T-cell (primary cell): ENCODE measurements at regions not wholly inside any gene's neighbourhood (a gene's known extent, or its start where the extent isn't known, plus 50 kb on each side); places are given as distances from the start of the nearest gene placed in this dataset.

Experiments used
- ATAC-seq, 4 experiments: fragments of 200-7000 bp in 3 of 4; fragments of 150-1000 bp in 1 of 4; cut with Tn5 transposase; replicated peaks in 1 of 4; 1 replicate in 3 of 4; 2 replicates in 1 of 4; pipeline ENCODE4 v1.10.0; 2021; ENCODE audit warnings: moderate library complexity in 3 of 4, mild to moderate bottlenecking in 2 of 4, moderate number of reproducible peaks in 1 of 4
- CTCF ChIA-PET, 2 donors: fragments of 300-600 bp; sonication (Branson Sonifier 250); formaldehyde crosslinking; loops; one replicate each; lab custom pipeline; 2022; ENCODE audit warnings: antibody characterized with exemption in 2 of 2; lab: Charles Lee
- POLR2A ChIA-PET, 2 donors: fragments of 300-600 bp; sonication (Branson Sonifier 250); formaldehyde crosslinking; loops; one replicate each; lab custom pipeline; 2022; ENCODE audit warnings: antibody characterized with exemption in 2 of 2; lab: Charles Lee
- DNase-seq, 35 experiments: peaks; one replicate each; pipeline versions ENCODE4 v3.0.0 to v3.0.0-alpha.2; 2013 to 2023
- H3K27ac ChIP-seq: one replicate; pipeline ENCODE4 v1.5.1; 2013; ENCODE audit warnings: low read length
- H3K27me3 ChIP-seq, 2 experiments: replicated peaks in 1 of 2; 1 replicate in 1 of 2; 2 replicates in 1 of 2; pipeline versions ENCODE4 v1.6.1 to v1.7.0; 2013; ENCODE audit warnings: low read length in 1 of 2, mixed read lengths in 1 of 2; ENCODE audit not compliant: control insufficient read depth in 2 of 2, insufficient read depth in 2 of 2; ENCODE audit errors: extremely low read depth in 1 of 2
- H3K36me3 ChIP-seq, 2 donors: 1 replicate in 1 of 2; 2 replicates in 1 of 2; pipeline versions ENCODE4 v1.6.1 to v1.7.0; 2013; ENCODE audit warnings: low read length in 1 of 2; ENCODE audit not compliant: control insufficient read depth in 2 of 2, insufficient read depth in 1 of 2; ENCODE audit errors: extremely low read depth in 1 of 2
- H3K4me1 ChIP-seq, 2 experiments: 1 replicate in 1 of 2; 2 replicates in 1 of 2; pipeline versions ENCODE4 v1.6.1 to v1.7.0; 2013; ENCODE audit warnings: low read length in 2 of 2, mixed read lengths in 1 of 2; ENCODE audit not compliant: insufficient read depth in 2 of 2, control insufficient read depth in 1 of 2; ENCODE audit errors: extremely low read depth in 1 of 2
- H3K4me3 ChIP-seq, 2 donors: 1 replicate in 1 of 2; 2 replicates in 1 of 2; pipeline versions ENCODE4 v1.5.1 to v1.7.0; 2013; ENCODE audit warnings: mild to moderate bottlenecking in 2 of 2, low read length in 1 of 2, moderate library complexity in 1 of 2; ENCODE audit not compliant: control insufficient read depth in 1 of 2; ENCODE audit errors: extremely low read depth in 1 of 2
- H3K9me3 ChIP-seq: 2 replicates; pipeline ENCODE4 v1.7.0; 2013
- H3K27ac Mint-ChIP-seq, 2 donors: one replicate each; pipeline ENCODE4 v1.8.0; 2020 to 2021; ENCODE audit warnings: mild to moderate bottlenecking in 2 of 2, mixed read lengths in 2 of 2
- H3K27me3 Mint-ChIP-seq, 2 donors: one replicate each; pipeline ENCODE4 v1.8.0; 2021 to 2022; ENCODE audit warnings: mixed read lengths in 2 of 2
- H3K36me3 Mint-ChIP-seq: one replicate; pipeline ENCODE4 v1.8.0; 2021; ENCODE audit warnings: mixed read lengths
- H3K4me1 Mint-ChIP-seq, 3 donors: one replicate each; pipeline ENCODE4 v1.8.0; 2020 to 2022; ENCODE audit warnings: mixed read lengths in 3 of 3, mild to moderate bottlenecking in 1 of 3
- H3K4me3 Mint-ChIP-seq, 3 donors: one replicate each; pipeline ENCODE4 v1.8.0; 2020 to 2022; ENCODE audit warnings: mild to moderate bottlenecking in 3 of 3, mixed read lengths in 3 of 3, moderate library complexity in 3 of 3
- H3K9me3 Mint-ChIP-seq, 3 donors: one replicate each; pipeline ENCODE4 v1.8.0; 2020 to 2022; ENCODE audit warnings: mixed read lengths in 3 of 3
- WGBS: methylation state at CpG from one replicate; pipeline ENCODE4 v1.1.5; 2013; ENCODE audit warnings: missing lambda C conversion rate; ENCODE audit not compliant: insufficient coverage; 5-methylcytosine and 5-hydroxymethylcytosine counted together

- POLR2A ChIA-PET = no interaction called here
- ATAC-seq (no peak), DNase-seq (no peak)
- CTCF ChIA-PET = interaction anchor here in 1 of 2 donors (0.7 kb wide), 1 partner anchor 302 kb away, joined by 3 read pairs; no protein-coding TSS in a partner anchor
- H3K4me1 ChIP-seq = no peaks in the 10 kb centered on the region
- H3K27me3 Mint-ChIP-seq = no peaks in the 10 kb centered on the region
- no peaks in the 10 kb centered on the region for H3K9me3 ChIP-seq
- no peaks in the 10 kb centered on the region for H3K27me3 ChIP-seq
- no peak overlapping the region for H3K4me3 Mint-ChIP-seq
- no peak overlapping the region for H3K27ac Mint-ChIP-seq
- H3K4me3 ChIP-seq = no peak overlapping the region
- H3K4me1 Mint-ChIP-seq = no peaks in the 10 kb centered on the region
- no peak overlapping the region for H3K27ac ChIP-seq
- no peaks in the 10 kb centered on the region for H3K36me3 Mint-ChIP-seq
- WGBS = 69% methylated on average over 2 of the region's 5 CpGs
- no peaks in the 10 kb centered on the region for H3K36me3 ChIP-seq
- no peaks in the 10 kb centered on the region for H3K9me3 Mint-ChIP-seq
Observed at GRCh38 chr9:105089874-105090273, 154.6 kb upstream of the SLC44A1 start.

GRCh38 chr9:105091004-105091640 is 153.3 kb upstream of the SLC44A1 start:
- H3K4me3 Mint-ChIP-seq = no peak overlapping the region
- no peaks in the 10 kb centered on the region for H3K27me3 Mint-ChIP-seq
- H3K27ac ChIP-seq = no peak overlapping the region
- no peak overlapping the region for H3K27ac Mint-ChIP-seq
- POLR2A ChIA-PET = no interaction called here
- ATAC-seq (no peak), DNase-seq (no peak)
- no peaks in the 10 kb centered on the region for H3K27me3 ChIP-seq
- no peaks in the 10 kb centered on the region for H3K9me3 Mint-ChIP-seq
- no CpG with 5 or more reads among the region's 4 CpGs for WGBS
- CTCF ChIA-PET = no interaction called here
- H3K36me3 ChIP-seq = no peaks in the 10 kb centered on the region
- H3K36me3 Mint-ChIP-seq = no peaks in the 10 kb centered on the region
- no peaks in the 10 kb centered on the region for H3K4me1 ChIP-seq
- no peaks in the 10 kb centered on the region for H3K9me3 ChIP-seq
- H3K4me3 ChIP-seq = no peak overlapping the region
- H3K4me1 Mint-ChIP-seq = no peaks in the 10 kb centered on the region

- H3K4me3 Mint-ChIP-seq = no peak overlapping the region
- 64% methylated on average over 1 of the region's 1 CpG for WGBS
- Histone ChIP-seq H3K4me1 (no peaks in the 10 kb centered on the region), H3K9me3 (no peaks in the 10 kb centered on the region), H3K27ac (no peak overlapping the region), H3K27me3 (no peaks in the 10 kb centered on the region), H3K36me3 (no peaks in the 10 kb centered on the region), H3K4me3 (no peak overlapping the region)
- H3K27ac Mint-ChIP-seq = no peak overlapping the region
- H3K36me3 Mint-ChIP-seq = no peaks in the 10 kb centered on the region
- ATAC-seq (no peak), DNase-seq (no peak)
- no peaks in the 10 kb centered on the region for H3K9me3 Mint-ChIP-seq
- CTCF ChIA-PET = no interaction called here
- no peaks in the 10 kb centered on the region for H3K27me3 Mint-ChIP-seq
- POLR2A ChIA-PET = no interaction called here
- no peaks in the 10 kb centered on the region for H3K4me1 Mint-ChIP-seq
Observed at GRCh38 chr9:105093685-105094084, 150.8 kb upstream of the SLC44A1 start.

GRCh38 chr9:105098370-105098769 is 146.1 kb upstream of the SLC44A1 start:
- Mint-ChIP-seq H3K27me3 (no peaks in the 10 kb centered on the region), H3K36me3 (no peaks in the 10 kb centered on the region), H3K9me3 (no peaks in the 10 kb centered on the region), H3K27ac (no peak overlapping the region), H3K4me3 (no peak overlapping the region), H3K4me1 (no peaks in the 10 kb centered on the region)
- Histone ChIP-seq H3K27ac (no peak overlapping the region), H3K36me3 (no peaks in the 10 kb centered on the region), H3K27me3 (no peaks in the 10 kb centered on the region), H3K4me1 (no peaks in the 10 kb centered on the region), H3K9me3 (no peaks in the 10 kb centered on the region), H3K4me3 (no peak overlapping the region)
- POLR2A ChIA-PET = interaction anchor here in 1 of 2 donors (0.7 kb wide), 1 partner anchor 45 kb away, joined by 3 read pairs; no protein-coding TSS in a partner anchor
- no peak for ATAC-seq
- WGBS = no CpG with 5 or more reads among the region's 2 CpGs
- no peak for DNase-seq
- CTCF ChIA-PET = no interaction called here

- ChIA-PET POLR2A (no interaction called here), CTCF (no interaction called here)
- no CpG with 5 or more reads among the region's 3 CpGs for WGBS
- no peak overlapping the region for H3K27ac ChIP-seq
- ATAC-seq (no peak), DNase-seq (no peak)
- Mint-ChIP-seq H3K27ac (no peak overlapping the region), H3K36me3 (no peaks in the 10 kb centered on the region), H3K4me3 (no peak overlapping the region), H3K9me3 (no peaks in the 10 kb centered on the region), H3K4me1 (peaks cover 3 to 6% (median 3%) of the 10 kb centered on the region in 3 donors), H3K27me3 (peaks cover 0 to 2% of the 10 kb centered on the region in 2 donors)
- H3K9me3 ChIP-seq = no peaks in the 10 kb centered on the region
- H3K4me1 ChIP-seq = no peaks in the 10 kb centered on the region
- H3K4me3 ChIP-seq = no peak overlapping the region
- no peaks in the 10 kb centered on the region for H3K27me3 ChIP-seq
- no peaks in the 10 kb centered on the region for H3K36me3 ChIP-seq
Observed at GRCh38 chr9:105103776-105104175, 140.7 kb upstream of the SLC44A1 start.

- Mint-ChIP-seq H3K36me3 (no peaks in the 10 kb centered on the region), H3K27me3 (no peaks in the 10 kb centered on the region), H3K27ac (no peak overlapping the region), H3K4me1 (peaks cover 30 to 41% (median 38%) of the 10 kb centered on the region in 3 donors), H3K9me3 (no peaks in the 10 kb centered on the region), H3K4me3 (peak overlapping the region in 1 of 3 donors; percentile 65)
- Histone ChIP-seq H3K27me3 (peaks cover 0 to 2% of the 10 kb centered on the region in 2 experiments), H3K4me1 (peaks cover 20 to 29% of the 10 kb centered on the region in 2 experiments), H3K9me3 (no peaks in the 10 kb centered on the region), H3K36me3 (no peaks in the 10 kb centered on the region), H3K27ac (no peak overlapping the region), H3K4me3 (no peak overlapping the region)
- 52% methylated on average over 4 of the region's 5 CpGs for WGBS
- ATAC-seq = peak; percentile 49 to 65 (median 60)
- ChIA-PET CTCF (interaction anchor here in 1 of 2 donors (0.8 kb wide), 1 partner anchor 767 kb away, joined by 3 read pairs; no protein-coding TSS in a partner anchor), POLR2A (interaction anchor here in 1 of 2 donors (0.7 kb wide), 1 partner anchor 177 kb away, joined by 3 read pairs; no protein-coding TSS in a partner anchor)
- peak in 10 of 35 experiments; percentile 1 to 27 (median 10) for DNase-seq
Observed at GRCh38 chr9:105114318-105114717, 130.1 kb upstream of the SLC44A1 start.
